NB4 (cell line): ENCODE measurements at regions not wholly inside any gene's neighbourhood (a gene's known extent, or its start where the extent isn't known, plus 50 kb on each side); places are given as distances from the start of the nearest gene placed in this dataset.

Source experiments
- CTCF ChIP-seq: IDR thresholded peaks from one replicate; pipeline ENCODE4 v1.5.1; 2012; ENCODE audit warnings: low read depth, low read length
- MAX ChIP-seq: IDR thresholded peaks from 2 replicates; pipeline ENCODE4 v1.6.1; 2011; ENCODE audit warnings: low read depth, low read length
- POLR2A ChIP-seq: IDR thresholded peaks from 2 replicates; pipeline ENCODE4 v1.6.1; 2011; ENCODE audit warnings: mild to moderate bottlenecking; ENCODE audit not compliant: insufficient read length; ENCODE audit errors: extremely low read depth

- no peak for TF ChIP-seq CTCF
- no peak for TF ChIP-seq POLR2A
- TF ChIP-seq MAX: no peak
Observed at GRCh38 chr1:221109930-221110329, 230.7 kb downstream of the HLX start.
